GM18520 (cell line): ENCODE measurements at regions not wholly inside any gene's neighbourhood (a gene's known extent, or its start where the extent isn't known, plus 50 kb on each side); places are given as distances from the start of the nearest gene placed in this dataset.
"Not testable (repeated sequence)": the region's sequence is repeated elsewhere in the genome, so short reads cannot be mapped to it uniquely, and the experiment has no call there.

Experiments used
- ATAC-seq: cut with Tn5 transposase; IDR thresholded peaks from one replicate; pipeline ENCODE4 v1.9.1; 2021; ENCODE audit not compliant: unreplicated experiment

DNA sequence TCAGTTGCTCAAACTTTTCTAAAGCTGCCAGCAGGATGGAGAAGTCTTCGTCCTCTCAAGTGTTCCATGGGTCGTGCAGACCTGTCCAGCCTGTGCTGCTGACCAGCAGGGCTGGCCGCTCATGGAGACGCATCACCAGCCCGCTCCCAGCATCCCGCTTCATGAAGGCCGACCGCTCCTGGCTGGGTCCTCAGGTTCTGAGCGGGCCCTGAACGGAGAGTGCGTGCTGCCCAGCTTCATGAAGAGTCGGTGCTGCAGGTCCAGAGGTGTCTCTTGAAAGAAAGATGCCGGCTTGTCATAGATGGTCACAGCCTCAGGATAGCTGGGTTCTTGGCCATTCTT is 75.8 kb upstream of the KCNAB1 start:
- ATAC-seq: no peak

DNA sequence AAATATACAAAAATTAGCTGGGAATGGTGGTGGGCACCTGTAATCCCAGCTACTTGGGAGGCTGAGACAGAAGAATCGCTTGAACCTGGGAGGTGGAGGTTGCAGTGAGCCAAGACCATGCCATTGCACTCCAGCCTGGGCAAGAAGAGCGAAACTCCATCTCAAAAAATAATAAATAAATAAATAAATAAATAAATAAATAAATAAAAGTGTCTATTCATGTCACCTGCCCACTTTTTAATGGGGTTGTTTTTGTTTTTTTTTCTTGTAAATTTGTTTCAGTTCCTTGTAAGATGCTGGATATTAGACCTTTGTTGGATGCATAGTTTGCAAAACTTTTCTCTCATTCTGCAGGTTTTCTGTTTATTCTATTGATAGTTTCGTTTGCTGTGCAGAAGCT is 71.9 kb upstream of the KCNAB1 start:
- ATAC-seq: not testable (repeated sequence)

DNA sequence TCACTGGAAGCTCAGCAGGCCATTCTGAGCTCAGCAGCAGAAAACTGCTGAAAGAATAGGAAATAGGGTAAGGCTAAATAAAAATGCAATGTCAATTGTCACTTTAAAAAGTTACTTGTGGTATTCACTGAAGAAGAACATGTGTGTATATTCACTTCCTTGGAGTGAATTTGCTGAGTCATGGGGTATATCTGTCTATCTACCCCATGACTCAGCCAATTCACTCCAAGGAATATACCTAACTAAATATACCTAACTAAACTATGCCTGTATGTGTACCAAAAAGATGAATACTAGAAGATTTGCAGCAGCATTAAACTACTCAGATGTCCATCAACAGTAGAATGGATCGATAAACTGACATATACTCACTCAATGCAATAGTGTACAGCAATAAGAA is 69.5 kb upstream of the KCNAB1 start:
- ATAC-seq: no peak

DNA sequence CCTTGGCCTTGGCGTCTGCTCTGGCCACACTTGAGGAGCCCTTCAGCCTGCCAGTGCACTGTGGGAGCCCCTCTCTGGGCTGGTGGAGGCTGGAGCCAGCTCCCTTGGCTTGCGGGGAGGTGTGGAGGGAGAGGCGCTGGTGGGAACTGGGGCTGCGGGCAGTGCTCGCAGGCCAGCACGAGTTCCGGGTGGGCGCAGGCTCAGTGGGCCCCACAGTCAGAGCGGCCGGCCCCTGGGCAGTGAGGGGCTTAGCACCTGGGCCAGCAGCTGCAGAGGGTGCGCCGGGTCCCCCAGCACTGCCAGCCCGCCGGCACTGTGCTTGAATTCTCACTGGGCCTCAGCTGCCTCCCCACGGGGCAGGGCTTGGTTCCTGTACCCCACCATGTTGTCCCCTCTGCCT is 68.7 kb upstream of the KCNAB1 start:
- no peak for ATAC-seq

DNA sequence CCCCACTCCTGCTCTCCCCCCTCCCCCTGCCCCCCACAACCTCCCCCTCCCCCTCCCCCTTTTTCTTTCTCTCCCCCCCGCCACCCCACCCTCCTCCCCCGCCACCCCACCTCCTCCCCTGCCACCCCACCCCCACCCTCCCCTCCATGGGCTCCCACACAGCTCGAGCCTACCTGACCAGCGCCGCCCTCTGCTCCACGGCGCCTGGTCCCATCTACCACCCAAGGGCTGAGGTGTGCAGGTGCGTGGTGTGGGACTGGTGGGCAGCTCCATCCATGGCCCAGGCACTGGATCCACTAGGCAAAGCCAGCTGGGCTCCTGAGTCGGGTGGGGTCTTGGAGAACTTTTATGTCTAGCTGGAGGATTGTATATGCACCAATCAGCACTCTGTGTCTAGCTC is 68.3 kb upstream of the KCNAB1 start:
- no peak for ATAC-seq

DNA sequence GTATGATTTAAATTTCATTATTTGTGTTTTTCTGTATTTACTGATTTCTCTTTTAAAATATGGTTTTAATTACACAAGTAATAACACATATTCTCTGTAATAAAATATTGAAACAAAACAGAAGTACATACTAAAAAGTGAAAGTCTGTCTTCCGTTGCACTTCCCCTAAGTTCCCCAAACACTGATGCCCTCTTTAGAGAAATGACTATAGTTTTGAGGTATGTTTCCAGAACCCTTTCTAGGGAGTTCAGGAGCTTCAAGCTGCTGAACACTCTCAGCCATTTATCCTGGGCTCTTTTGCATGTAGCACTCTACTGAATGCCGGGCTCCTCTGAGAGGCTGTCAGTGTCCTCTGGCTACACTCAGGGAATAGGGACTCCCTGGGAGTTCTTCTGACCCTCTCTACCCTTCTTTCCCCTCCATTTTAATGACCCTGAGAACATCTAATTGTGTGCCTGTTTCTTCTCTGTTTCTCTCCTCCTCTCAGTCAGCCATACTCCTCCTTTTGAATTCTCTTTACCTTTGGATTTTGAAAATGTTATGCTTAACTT is 60.4 kb upstream of the KCNAB1 start:
- ATAC-seq: no peak

DNA sequence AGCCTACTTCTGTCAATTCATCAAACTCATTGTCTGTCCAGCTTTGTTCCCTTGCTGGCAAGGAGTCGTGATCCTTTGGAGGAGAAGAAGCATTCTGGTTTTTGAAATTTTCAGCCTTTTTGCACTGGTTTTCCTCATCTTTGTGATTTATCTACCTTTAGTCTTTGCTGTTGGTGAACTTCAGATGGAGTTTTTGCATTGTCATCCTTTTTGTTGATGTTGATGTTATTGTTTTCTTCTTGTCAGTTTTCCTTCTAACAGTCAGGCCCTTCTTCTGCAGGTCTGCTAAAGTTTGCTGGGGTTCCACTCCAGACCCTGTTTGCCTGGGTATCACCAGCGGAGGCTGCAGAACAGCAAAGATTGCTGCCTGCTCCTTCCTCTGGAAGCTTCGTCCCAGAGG is 52.2 kb upstream of the KCNAB1 start:
- ATAC-seq: not testable (repeated sequence)

DNA sequence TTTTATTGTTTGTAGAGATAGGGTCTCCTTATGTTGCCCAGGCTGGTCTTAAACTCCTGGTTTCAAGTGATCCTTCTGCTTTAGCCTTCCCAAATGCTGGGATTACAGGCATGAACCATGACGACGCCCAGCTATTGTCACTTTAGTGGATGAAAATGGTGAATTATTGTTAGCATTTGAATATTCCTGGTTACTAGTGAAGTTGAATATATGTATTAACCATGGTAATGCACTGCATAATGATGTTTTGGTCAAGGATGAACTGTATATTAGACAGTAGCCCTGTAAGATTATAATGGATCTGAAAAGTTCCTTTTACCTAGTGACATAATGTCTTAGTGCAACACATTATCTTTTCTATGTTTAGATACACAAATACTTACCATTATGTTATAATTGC is 50.4 kb upstream of the KCNAB1 start:
- no peak for ATAC-seq
